Body of pancreas (tissue), 4 donors: ENCODE measurements at regions not wholly inside any gene's neighbourhood (a gene's known extent, or its start where the extent isn't known, plus 50 kb on each side); places are given as distances from the start of the nearest gene placed in this dataset.

ENCODE experiments used
- POLR2A ChIP-seq, 3 donors: fragments of 450-650 bp; IDR thresholded peaks; one replicate each; pipeline ENCODE4 v1.6.1; 2016; ENCODE audit warnings: antibody characterized with exemption in 3 of 3, mild to moderate bottlenecking in 2 of 3
- TF ChIP-seq, protein P1 (sequence below), 7 experiments: fragments of 450-650 bp in 4 of 7; fragments of 200-600 bp in 3 of 7; sonication (generic) in 3 of 7; IDR thresholded peaks; one replicate each; pipeline ENCODE4 v1.5.1; 2016 to 2019; ENCODE audit warnings: antibody characterized with exemption in 7 of 7

DNA sequence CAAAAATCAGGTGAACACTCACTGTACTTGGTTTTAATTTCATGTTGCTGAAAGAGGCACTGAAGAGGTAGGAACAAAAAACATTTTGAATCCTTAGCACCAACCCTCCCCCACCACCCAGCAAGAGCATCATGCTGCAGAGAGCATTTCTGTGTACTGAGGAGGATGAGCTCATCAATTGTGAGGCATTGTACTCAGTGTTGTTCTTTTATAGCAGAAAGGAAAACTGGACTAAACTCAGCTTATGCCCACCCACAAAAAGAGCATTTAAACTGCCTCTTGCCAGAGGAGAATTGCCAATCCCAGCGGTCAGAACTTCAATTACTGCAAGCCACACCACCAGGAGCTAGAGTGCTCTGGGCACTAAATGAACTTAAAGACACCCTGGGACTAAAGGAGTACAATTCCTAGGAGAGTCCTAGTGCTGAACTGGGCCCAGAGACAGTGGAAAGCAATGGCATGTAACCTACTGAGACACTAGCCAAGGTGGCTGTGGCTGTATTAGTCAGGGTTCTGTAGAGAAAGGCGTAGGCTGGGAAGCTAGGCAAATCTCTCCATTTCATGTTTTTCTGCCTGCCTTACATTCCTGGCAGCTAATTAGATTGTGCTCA lies 280.7 kb upstream of the KLHL4 start:
- TF ChIP-seq, protein P1, sequence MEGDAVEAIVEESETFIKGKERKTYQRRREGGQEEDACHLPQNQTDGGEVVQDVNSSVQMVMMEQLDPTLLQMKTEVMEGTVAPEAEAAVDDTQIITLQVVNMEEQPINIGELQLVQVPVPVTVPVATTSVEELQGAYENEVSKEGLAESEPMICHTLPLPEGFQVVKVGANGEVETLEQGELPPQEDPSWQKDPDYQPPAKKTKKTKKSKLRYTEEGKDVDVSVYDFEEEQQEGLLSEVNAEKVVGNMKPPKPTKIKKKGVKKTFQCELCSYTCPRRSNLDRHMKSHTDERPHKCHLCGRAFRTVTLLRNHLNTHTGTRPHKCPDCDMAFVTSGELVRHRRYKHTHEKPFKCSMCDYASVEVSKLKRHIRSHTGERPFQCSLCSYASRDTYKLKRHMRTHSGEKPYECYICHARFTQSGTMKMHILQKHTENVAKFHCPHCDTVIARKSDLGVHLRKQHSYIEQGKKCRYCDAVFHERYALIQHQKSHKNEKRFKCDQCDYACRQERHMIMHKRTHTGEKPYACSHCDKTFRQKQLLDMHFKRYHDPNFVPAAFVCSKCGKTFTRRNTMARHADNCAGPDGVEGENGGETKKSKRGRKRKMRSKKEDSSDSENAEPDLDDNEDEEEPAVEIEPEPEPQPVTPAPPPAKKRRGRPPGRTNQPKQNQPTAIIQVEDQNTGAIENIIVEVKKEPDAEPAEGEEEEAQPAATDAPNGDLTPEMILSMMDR (IDR thresholded peaks at IDR 0.05), result no peak
- no peak for TF ChIP-seq POLR2A (IDR thresholded peaks at IDR 0.05)
